Gastroesophageal sphincter (tissue), 4 donors: ENCODE measurements at regions not wholly inside any gene's neighbourhood (a gene's known extent, or its start where the extent isn't known, plus 50 kb on each side); places are given as distances from the start of the nearest gene placed in this dataset.

Experiments used
- ATAC-seq: fragments of 150-250 bp; one replicate; pipeline ENCODE4 v1.9.1; 2016; ENCODE audit warnings: mild to moderate bottlenecking, moderate library complexity
- H3K27ac ChIP-seq, 4 donors: fragments of 200-600 bp; sonication (generic) in 3 of 4; 1 replicate in 3 of 4; 2 replicates in 1 of 4; pipeline ENCODE4 v1.5.1; 2016 to 2019
- H3K27me3 ChIP-seq: fragments of 200-600 bp; sonication (generic); one replicate; pipeline ENCODE4 v1.5.1; 2019
- H3K36me3 ChIP-seq, 2 donors: fragments of 200-600 bp; sonication (generic); one replicate each; pipeline ENCODE4 v1.5.1; 2019; ENCODE audit warnings: control low read depth in 1 of 2
- H3K4me1 ChIP-seq, 3 donors: fragments of 200-600 bp; sonication (generic); 1 replicate in 2 of 3; 2 replicates in 1 of 3; pipeline ENCODE4 v1.5.1; 2016 to 2019; ENCODE audit warnings: control low read depth in 2 of 3
- H3K4me3 ChIP-seq, 2 donors: fragments of 200-600 bp; sonication (generic); one replicate each; pipeline ENCODE4 v1.5.1; 2019; ENCODE audit warnings: mild to moderate bottlenecking in 1 of 2, moderate library complexity in 1 of 2
- H3K9me3 ChIP-seq, 3 donors: fragments of 200-600 bp; sonication (generic); one replicate each; pipeline ENCODE4 v1.5.1; 2017 to 2019; ENCODE audit warnings: control low read depth in 2 of 3
- EP300 ChIP-seq: sonication (generic); formaldehyde crosslinking; IDR thresholded peaks from one replicate; pipeline ENCODE4 v1.6.1; 2017; ENCODE audit warnings: antibody characterized with exemption, mild to moderate bottlenecking
- POLR2A ChIP-seq, 2 donors: fragments of 450-650 bp; IDR thresholded peaks; one replicate each; pipeline ENCODE4 v1.6.1; 2017; ENCODE audit warnings: antibody characterized with exemption in 2 of 2, mild to moderate bottlenecking in 2 of 2, moderate library complexity in 1 of 2
- POLR2AphosphoS5 ChIP-seq: sonication (generic); formaldehyde crosslinking; IDR thresholded peaks from one replicate; pipeline ENCODE4 v1.6.1; 2017; ENCODE audit warnings: antibody characterized with exemption
- WGBS, 2 donors: methylation state at CpG; one replicate each; pipeline ENCODE4 v1.1.5; 2018; ENCODE audit warnings: low coverage in 1 of 2; 5-methylcytosine and 5-hydroxymethylcytosine counted together
- TF ChIP-seq, protein P1 (sequence below), 4 experiments: fragments of 200-600 bp in 2 of 4; fragments of 450-650 bp in 2 of 4; sonication (generic) in 1 of 4; IDR thresholded peaks; one replicate each; pipeline ENCODE4 v1.5.1; 2017 to 2019; ENCODE audit warnings: antibody characterized with exemption in 4 of 4, mild to moderate bottlenecking in 2 of 4, moderate library complexity in 2 of 4

DNA sequence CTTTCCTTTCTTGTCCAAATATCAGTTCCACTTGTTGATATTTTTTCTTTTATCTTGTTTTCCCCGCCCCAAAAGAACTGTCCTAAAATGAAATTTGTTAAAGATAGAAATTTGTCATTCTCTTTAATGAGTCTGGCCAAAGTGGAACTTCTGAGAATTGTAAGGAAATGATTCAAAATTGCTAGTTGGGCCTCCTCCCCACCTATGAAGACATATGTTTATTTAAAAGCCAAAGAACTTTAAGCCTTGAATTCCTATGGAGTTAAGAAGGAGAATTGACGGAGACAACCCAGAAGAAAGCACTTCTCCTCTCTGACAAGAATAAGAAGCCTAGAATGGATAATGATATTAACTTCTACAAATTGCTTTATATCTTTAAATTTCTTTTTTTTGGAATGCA, 59.1 kb upstream of the ALDH1A1 start:
- peak overlapping the region in 2 of 4 donors; percentile 3 to 38 for H3K27ac ChIP-seq
- no peaks in the 10 kb centered on the region for H3K4me1 ChIP-seq
- WGBS, 2 donors: 71 to 81% methylated on average over 1 to 2 of the region's 2 CpGs
- no peak for ATAC-seq
- no peaks in the 10 kb centered on the region for H3K27me3 ChIP-seq
- H3K36me3 ChIP-seq: no peaks in the 10 kb centered on the region
- TF ChIP-seq POLR2A (IDR thresholded peaks at IDR 0.05) (no peak), POLR2AphosphoS5 (no peak), EP300 (no peak)
- TF ChIP-seq, protein P1, sequence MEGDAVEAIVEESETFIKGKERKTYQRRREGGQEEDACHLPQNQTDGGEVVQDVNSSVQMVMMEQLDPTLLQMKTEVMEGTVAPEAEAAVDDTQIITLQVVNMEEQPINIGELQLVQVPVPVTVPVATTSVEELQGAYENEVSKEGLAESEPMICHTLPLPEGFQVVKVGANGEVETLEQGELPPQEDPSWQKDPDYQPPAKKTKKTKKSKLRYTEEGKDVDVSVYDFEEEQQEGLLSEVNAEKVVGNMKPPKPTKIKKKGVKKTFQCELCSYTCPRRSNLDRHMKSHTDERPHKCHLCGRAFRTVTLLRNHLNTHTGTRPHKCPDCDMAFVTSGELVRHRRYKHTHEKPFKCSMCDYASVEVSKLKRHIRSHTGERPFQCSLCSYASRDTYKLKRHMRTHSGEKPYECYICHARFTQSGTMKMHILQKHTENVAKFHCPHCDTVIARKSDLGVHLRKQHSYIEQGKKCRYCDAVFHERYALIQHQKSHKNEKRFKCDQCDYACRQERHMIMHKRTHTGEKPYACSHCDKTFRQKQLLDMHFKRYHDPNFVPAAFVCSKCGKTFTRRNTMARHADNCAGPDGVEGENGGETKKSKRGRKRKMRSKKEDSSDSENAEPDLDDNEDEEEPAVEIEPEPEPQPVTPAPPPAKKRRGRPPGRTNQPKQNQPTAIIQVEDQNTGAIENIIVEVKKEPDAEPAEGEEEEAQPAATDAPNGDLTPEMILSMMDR (IDR thresholded peaks at IDR 0.05): no peak
- no peaks in the 10 kb centered on the region for H3K9me3 ChIP-seq
- no peak overlapping the region for H3K4me3 ChIP-seq

DNA sequence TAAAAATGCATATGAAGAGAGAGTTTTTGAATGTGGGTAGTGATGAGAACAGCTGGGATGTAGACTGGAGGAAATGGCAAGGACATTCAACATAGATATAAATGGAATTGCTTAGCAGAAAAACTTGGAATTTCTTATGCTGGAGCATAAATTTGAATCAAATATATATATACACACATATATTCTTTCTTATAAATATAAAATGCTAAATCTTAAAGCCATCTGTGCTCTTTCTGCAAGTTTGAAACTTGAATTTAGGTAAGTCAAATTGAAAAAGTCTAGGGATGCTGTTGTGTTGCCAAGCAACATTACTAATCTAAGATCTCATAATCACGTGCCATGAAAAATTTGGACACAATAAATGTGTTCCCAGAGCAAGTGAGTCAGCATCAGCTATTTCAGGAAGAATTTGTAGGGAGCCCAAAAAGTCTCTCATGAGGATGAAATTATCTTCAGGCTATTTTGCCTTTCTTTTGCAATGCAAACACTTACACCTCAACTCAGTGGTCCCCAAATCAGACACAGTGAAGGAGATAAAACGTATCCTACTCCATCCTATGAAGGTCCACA, 58.4 kb upstream of the ALDH1A1 start:
- ATAC-seq: peak; percentile 85
- Histone ChIP-seq H3K27me3 (no peaks in the 10 kb centered on the region), H3K4me3 (no peak overlapping the region), H3K36me3 (no peaks in the 10 kb centered on the region), H3K27ac (peak overlapping the region in 2 of 4 donors; percentile 3 to 38), H3K9me3 (no peaks in the 10 kb centered on the region), H3K4me1 (no peaks in the 10 kb centered on the region)
- TF ChIP-seq POLR2AphosphoS5 (peak; percentile 53), POLR2A (IDR thresholded peaks at IDR 0.05) (no peak), EP300 (no peak)
- TF ChIP-seq, protein P1 (IDR thresholded peaks at IDR 0.05): no peak
- WGBS, 2 donors: 6 to 19% methylated on average over 1 of the region's 2 CpGs

DNA sequence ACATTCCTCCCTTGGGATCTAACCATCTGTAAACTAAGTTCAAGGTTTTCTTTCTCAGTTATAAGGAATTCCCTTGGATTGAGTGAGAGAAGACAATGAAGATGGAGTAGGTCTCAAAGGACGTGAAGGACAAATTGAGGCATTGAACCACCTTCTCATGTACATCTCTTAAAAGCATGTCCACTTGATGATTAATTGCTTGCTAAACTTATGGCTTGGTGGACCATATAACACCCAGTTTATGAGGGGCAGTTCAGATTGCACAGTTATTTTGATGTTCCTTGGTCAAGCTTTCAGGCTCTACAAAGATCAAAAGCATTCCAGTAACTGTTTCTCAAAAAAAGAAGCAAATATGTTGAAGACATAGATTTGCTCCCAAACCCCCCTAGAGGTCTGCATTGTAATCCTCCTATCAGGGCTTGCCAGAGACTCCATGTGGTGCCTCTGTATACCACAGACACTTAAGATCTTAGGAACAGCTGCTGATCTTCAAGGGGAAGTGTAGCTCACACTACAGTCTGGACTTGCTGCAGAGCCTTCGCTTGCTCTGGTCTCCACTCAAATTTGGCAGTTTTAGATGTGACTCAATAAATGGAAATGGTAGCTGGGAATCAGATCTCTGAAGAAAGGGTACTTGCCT, 56.9 kb upstream of the ALDH1A1 start:
- ATAC-seq: no peak
- Histone ChIP-seq H3K36me3 (no peaks in the 10 kb centered on the region), H3K4me3 (no peak overlapping the region), H3K9me3 (no peaks in the 10 kb centered on the region), H3K27ac (no peak overlapping the region), H3K27me3 (no peaks in the 10 kb centered on the region), H3K4me1 (no peaks in the 10 kb centered on the region)
- no peak for TF ChIP-seq POLR2AphosphoS5
- TF ChIP-seq, protein P1 (IDR thresholded peaks at IDR 0.05): no peak
- TF ChIP-seq POLR2A (IDR thresholded peaks at IDR 0.05): no peak
- TF ChIP-seq EP300: no peak
- WGBS, 2 donors: 92% methylated on average over 1 of the region's 2 CpGs; no CpG with 5 or more reads in 1 of the 2 donors

DNA sequence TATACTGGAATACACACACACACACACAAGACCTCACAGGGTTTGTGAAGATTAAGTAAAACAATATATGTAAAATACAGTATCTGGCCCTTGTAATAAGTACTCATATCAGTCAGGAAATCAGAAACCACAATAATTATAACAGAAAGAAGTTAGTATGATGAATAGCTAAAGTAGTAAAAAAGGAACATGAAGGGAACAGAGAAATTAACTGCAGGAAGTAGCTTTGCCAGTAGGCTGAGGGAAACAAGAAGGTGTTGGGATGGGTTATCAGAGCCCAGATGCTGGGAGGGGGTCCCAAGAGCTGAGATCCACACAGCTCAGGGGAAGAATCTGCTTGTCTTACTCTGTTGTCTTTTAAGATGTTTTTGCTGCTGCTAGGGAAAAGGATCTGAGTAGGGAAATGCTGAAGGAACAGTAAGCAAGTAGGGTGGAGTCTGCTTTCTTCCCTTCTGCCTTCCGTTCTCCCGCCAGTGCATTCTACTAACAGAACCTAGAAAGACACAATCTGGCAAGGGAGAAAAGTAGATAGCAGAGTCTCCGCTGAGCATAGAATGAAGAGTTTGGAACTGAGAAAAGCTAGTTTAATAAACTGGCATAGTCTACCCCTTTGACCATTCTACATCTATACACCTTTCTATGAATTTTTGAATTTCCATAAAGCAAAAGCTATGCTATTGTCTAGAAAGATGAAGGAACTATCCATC, 55.3 kb upstream of the ALDH1A1 start:
- WGBS, 2 donors: 57 to 76% methylated on average over 3 of the region's 3 CpGs
- Histone ChIP-seq H3K27ac (no peak overlapping the region), H3K36me3 (no peaks in the 10 kb centered on the region), H3K4me1 (no peaks in the 10 kb centered on the region), H3K27me3 (no peaks in the 10 kb centered on the region), H3K9me3 (no peaks in the 10 kb centered on the region), H3K4me3 (no peak overlapping the region)
- TF ChIP-seq EP300: no peak
- TF ChIP-seq, protein P1 (IDR thresholded peaks at IDR 0.05): no peak
- no peak for TF ChIP-seq POLR2A (IDR thresholded peaks at IDR 0.05)
- no peak for TF ChIP-seq POLR2AphosphoS5
- ATAC-seq: no peak
